GM12875 (cell line): ENCODE measurements at regions not wholly inside any gene's neighbourhood (a gene's known extent, or its start where the extent isn't known, plus 50 kb on each side); places are given as distances from the start of the nearest gene placed in this dataset.

ENCODE experiments used
- H3K4me3 ChIP-seq: one replicate; pipeline ENCODE4 v1.5.1; 2011; ENCODE audit warnings: low read depth, low read length, control low read depth
- TF ChIP-seq, protein P1 (sequence below): IDR thresholded peaks from 2 replicates; pipeline ENCODE4 v1.5.1; 2011; ENCODE audit warnings: low read depth, mild to moderate bottlenecking, control low read depth, inconsistent platforms, low read length, moderate library complexity, borderline replicate concordance; ENCODE audit not compliant: insufficient read depth

DNA sequence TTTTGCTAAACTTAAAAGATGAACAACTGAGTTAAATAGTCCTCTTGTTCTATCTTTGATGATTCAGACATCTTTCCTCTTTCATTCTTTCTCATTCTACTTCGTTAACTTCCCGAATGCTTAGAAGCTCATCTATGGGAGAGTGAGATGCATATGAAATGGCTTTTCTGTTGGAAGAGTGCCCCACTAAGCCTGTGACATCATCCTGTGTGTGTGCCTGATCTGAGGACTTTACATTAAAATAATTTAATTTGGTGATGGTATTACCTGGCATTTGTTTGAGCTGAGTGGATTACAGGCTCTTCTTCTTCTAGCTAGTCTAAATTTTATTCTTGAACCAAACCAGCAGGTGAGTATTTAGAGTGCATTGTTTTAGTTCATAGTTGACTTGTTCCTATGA lies 626.5 kb downstream of the QKI start:
- TF ChIP-seq, protein P1, sequence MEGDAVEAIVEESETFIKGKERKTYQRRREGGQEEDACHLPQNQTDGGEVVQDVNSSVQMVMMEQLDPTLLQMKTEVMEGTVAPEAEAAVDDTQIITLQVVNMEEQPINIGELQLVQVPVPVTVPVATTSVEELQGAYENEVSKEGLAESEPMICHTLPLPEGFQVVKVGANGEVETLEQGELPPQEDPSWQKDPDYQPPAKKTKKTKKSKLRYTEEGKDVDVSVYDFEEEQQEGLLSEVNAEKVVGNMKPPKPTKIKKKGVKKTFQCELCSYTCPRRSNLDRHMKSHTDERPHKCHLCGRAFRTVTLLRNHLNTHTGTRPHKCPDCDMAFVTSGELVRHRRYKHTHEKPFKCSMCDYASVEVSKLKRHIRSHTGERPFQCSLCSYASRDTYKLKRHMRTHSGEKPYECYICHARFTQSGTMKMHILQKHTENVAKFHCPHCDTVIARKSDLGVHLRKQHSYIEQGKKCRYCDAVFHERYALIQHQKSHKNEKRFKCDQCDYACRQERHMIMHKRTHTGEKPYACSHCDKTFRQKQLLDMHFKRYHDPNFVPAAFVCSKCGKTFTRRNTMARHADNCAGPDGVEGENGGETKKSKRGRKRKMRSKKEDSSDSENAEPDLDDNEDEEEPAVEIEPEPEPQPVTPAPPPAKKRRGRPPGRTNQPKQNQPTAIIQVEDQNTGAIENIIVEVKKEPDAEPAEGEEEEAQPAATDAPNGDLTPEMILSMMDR, result no peak
- H3K4me3 ChIP-seq, result no peak overlapping the region

DNA sequence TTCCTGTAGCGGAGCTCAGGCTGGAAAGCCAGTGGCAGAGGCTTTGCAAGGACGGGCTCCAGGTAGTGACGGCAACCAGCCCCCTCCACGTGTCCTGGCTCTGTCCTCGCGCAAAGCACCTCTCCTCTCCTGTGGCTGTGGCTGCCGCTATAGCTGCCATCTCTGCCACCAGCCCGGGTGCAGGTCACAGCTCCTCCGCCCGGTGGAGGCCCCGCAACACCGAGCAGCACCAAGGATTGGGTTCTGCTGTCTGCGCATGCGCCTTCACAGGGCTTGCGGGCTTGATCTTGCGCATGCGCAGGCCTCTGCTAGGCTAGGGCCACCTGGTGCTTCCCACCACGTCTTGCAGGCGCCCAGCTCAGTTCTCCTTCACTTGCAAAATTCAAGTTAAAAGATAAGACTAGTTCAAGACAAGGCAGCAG lies 625.4 kb downstream of the QKI start:
- TF ChIP-seq, protein P1, result peak; percentile 5; the same call in 1 of the 2 replicates
- no peak overlapping the region for H3K4me3 ChIP-seq

DNA sequence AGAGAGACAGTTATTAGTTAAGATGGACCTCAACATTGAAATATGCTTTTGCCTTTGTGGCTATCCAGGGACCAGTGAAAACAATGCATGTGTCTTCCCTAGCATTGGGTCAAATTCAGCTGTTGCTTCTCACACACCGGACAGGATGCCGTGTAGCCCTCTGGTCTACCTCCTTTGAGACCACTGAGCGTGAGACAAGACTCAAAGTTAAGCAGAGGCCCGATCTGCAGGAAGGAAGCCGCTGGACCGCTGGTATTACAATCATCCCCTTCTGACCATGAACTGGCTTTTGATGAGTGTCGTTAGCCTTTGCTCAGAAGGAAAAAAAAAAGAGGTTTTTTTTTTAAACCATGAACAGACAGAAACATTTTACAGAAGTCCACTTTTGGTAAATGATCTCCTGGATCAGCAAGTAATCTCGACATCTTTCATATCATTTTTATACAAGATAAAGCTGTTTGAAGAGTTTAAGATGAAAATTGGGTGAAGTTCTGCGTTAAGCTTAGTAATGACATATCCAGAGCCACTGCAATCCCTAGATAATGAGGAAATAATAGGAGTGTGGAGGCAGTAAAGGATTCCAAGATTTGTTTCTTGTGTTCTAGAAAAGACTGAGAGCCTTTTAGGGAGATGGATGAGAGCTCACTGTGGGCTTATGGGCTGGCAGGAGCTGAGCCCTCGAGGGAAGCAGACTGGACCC lies 622.8 kb downstream of the QKI start:
- H3K4me3 ChIP-seq, result no peak overlapping the region
- TF ChIP-seq, protein P1, result no peak

DNA sequence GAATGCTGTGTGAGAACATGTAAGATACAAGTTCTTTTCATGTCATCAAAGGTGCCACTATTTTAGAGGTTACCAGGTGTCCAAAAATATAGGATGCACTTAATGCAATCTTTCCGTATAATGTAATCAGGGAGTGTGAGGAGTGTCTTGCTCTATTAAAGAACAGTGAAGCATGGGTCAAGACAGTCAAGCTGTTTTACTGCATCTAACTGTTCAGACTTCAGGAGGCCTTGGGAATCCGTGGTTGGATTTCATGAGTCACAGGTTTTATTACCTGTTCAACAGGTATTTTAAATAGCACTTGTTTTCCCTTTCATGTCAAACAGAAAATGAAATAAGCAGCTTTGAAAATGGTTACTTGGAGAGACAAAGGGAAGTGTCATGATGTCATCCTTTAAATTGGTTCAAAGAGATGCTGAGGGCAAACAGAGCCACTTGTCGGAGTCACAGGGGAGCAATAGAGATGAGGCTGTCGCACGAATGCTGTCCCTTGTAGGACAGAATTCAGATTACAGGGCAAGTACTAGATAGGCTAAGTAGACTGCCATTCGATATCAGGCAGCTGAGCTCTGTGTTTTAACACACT lies 621.5 kb downstream of the QKI start:
- TF ChIP-seq, protein P1, result no peak
- H3K4me3 ChIP-seq, result no peak overlapping the region

DNA sequence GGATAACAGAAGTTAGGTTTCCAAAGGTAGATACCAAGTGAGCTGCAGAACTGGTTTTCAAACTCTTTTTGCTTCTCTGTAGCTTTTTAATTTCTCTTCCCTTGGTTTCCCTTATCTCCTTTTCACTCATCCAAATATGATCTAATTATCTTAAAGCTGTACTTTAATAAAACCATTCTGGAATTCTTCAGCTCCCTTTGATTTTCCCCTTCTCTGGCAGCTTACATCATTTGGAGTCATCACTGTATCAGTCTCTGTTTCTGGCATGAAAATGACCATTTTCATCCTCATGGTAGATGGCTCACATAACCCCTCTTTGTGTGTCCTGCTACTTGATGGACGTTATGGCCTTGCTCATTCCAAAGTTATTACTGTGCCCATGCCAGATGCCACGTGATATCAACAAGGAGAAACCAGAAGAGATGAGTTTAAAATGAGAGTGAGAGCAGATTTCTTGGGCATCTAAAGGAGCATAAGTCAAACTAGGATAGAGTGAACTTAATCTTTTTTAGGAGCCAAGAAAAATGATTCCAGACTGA lies 620.2 kb downstream of the QKI start:
- TF ChIP-seq, protein P1, result no peak
- no peak overlapping the region for H3K4me3 ChIP-seq

DNA sequence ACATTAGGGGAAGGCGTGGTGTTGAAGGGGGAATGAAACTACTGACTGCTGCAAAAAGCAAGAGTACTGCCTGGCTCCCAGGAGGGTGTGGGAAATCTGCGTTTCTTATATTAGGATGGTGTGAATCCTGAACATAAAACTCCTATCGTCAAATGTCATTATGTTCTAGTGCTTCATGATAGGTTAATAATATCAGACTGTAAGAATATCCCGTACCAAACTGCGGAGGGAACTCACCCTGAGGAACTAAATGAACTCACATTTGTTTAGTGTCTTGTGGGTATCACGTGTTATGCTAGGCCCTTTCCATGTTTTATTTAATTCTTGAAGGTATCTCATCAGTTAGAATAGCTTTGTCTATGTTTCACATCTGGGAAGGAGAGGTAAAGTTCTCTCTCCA lies 610.7 kb downstream of the QKI start:
- TF ChIP-seq, protein P1, result no peak
- no peak overlapping the region for H3K4me3 ChIP-seq

DNA sequence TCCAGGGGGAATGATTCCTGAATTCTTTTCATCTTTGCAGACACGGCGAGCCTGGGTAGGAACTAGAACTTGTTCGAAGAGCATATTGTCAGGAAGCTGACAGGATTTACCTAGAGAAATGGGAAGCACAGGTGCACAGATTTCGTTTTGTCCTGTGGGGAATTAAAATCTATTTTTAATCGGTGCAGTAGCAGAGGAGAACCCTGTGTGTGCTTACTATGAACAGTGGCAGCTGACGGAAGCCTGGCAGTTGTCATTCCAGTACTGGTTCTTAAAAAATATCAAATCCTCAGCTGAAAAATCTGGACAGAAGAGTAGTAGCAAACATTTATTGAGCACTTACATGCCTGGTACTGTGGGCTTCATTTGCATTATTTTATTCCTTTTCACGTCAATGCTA lies 609.0 kb downstream of the QKI start:
- TF ChIP-seq, protein P1, result no peak
- H3K4me3 ChIP-seq, result no peak overlapping the region
